NCI-H146 (cell line): ENCODE measurements at regions not wholly inside any gene's neighbourhood (a gene's known extent, or its start where the extent isn't known, plus 50 kb on each side); places are given as distances from the start of the nearest gene placed in this dataset.

ENCODE experiments used
- DNase-seq: peaks from one replicate; lab custom pipeline; 2025; lab: John Stamatoyannopoulos, UW

- DNase-seq = no peak
Measured at GRCh38 chr1:212225871-212226302, 59.3 kb upstream of the PPP2R5A start.

- no peak for DNase-seq
Measured at GRCh38 chr1:212226467-212226866, 58.7 kb upstream of the PPP2R5A start.

- no peak for DNase-seq
Measured at GRCh38 chr1:212228076-212228475, 57.1 kb upstream of the PPP2R5A start.

- no peak for DNase-seq
Measured at GRCh38 chr1:212228591-212229119, 56.6 kb upstream of the PPP2R5A start.

GRCh38 chr1:212229654-212230053 lies 55.6 kb upstream of the PPP2R5A start:
- DNase-seq = no peak

GRCh38 chr1:212230329-212230728 lies 54.9 kb upstream of the PPP2R5A start:
- no peak for DNase-seq

GRCh38 chr1:212231372-212231771 lies 53.8 kb upstream of the PPP2R5A start:
- DNase-seq = no peak

- no peak for DNase-seq
Measured at GRCh38 chr1:212232090-212232489, 53.1 kb upstream of the PPP2R5A start.

- DNase-seq = no peak
Measured at GRCh38 chr1:212233321-212233720, 51.9 kb upstream of the PPP2R5A start.

GRCh38 chr1:212234431-212235395 lies 50.5 kb upstream of the PPP2R5A start:
- DNase-seq = peak; percentile 13
